ENCODE measurements at regions not wholly inside any gene's neighbourhood (a gene's known extent, or its start where the extent isn't known, plus 50 kb on each side); places are given as distances from the start of the nearest gene placed in this dataset.

GRCh38 chr2:60623040-60623439, 69.6 kb upstream of the BCL11A start:
- TF ChIP-seq MAX (IDR thresholded peaks at IDR 0.05) (no peak), TAF1 (IDR thresholded peaks at IDR 0.05; ENCODE audit: low read depth) (no peak), ZBTB7A (IDR thresholded peaks at IDR 0.05; ENCODE audit: low read depth) (no peak), REST (IDR thresholded peaks at IDR 0.05; ENCODE audit: low read depth) (no peak), EGR1 (IDR thresholded peaks at IDR 0.05) (no peak), CEBPB (IDR thresholded peaks at IDR 0.05) (no peak), FOXM1 (IDR thresholded peaks at IDR 0.05; ENCODE audit: borderline replicate concordance, low read depth) (no peak), EP300 (IDR thresholded peaks at IDR 0.05; ENCODE audit: borderline replicate concordance) (no peak)
